ENCODE measurements at regions not wholly inside any gene's neighbourhood (a gene's known extent, or its start where the extent isn't known, plus 50 kb on each side); places are given as distances from the start of the nearest gene placed in this dataset.

DNA sequence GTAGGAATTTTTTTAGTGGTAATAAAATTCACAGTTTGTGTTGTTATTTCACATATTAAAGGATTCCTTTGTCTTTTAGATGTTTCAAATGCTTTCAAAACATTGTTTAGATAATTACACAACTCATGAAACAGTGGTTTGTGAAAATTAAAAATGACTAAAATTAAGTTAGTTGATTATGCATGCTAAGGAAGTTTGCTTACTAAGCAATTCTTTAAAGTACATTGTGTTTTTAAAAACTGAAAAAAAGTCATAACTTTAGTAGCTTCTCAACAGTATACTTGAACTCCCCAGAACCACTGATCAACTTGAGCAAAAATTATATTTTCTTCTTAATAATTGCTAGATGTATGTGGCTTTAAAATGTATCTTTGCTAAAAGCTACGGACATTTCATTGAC, 298.4 kb upstream of the MC4R start:
- Mint-ChIP-seq H3K9me3 (no peaks in the 10 kb centered on the region), H3K27me3 (ENCODE audit: low read depth) (no peaks in the 10 kb centered on the region), H3K4me1 (no peaks in the 10 kb centered on the region), H3K27ac (no peak overlapping the region), H3K36me3 (ENCODE audit: low read depth) (no peaks in the 10 kb centered on the region), H3K4me3 (no peak overlapping the region)
- TF ChIP-seq, protein P1, sequence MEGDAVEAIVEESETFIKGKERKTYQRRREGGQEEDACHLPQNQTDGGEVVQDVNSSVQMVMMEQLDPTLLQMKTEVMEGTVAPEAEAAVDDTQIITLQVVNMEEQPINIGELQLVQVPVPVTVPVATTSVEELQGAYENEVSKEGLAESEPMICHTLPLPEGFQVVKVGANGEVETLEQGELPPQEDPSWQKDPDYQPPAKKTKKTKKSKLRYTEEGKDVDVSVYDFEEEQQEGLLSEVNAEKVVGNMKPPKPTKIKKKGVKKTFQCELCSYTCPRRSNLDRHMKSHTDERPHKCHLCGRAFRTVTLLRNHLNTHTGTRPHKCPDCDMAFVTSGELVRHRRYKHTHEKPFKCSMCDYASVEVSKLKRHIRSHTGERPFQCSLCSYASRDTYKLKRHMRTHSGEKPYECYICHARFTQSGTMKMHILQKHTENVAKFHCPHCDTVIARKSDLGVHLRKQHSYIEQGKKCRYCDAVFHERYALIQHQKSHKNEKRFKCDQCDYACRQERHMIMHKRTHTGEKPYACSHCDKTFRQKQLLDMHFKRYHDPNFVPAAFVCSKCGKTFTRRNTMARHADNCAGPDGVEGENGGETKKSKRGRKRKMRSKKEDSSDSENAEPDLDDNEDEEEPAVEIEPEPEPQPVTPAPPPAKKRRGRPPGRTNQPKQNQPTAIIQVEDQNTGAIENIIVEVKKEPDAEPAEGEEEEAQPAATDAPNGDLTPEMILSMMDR (IDR thresholded peaks at IDR 0.05; ENCODE audit: unreplicated experiment in 3 of 3): no peak

DNA sequence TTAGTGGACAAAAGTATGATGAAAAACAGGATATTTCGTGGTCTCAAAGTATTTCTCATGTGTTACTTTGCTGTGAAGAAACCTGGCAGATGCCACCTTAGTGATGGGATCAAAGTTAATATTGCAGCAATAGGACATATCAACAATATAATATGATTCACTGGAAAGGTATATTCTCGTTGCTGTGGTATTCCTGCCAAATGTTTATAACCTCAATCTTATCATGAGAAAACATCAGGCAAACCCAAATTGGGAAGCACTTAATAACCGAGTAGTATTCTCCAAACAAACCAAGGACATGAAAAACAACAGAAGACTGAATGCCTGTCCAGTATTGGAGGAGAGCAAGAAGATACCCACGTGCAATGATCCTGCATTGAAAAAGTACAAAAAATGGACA, 302.6 kb upstream of the MC4R start:
- H3K4me1 Mint-ChIP-seq: no peaks in the 10 kb centered on the region
- no peak overlapping the region for H3K4me3 Mint-ChIP-seq
- no peaks in the 10 kb centered on the region for H3K9me3 Mint-ChIP-seq
- no peaks in the 10 kb centered on the region for H3K36me3 Mint-ChIP-seq (ENCODE audit: low read depth)
- H3K27ac Mint-ChIP-seq: no peak overlapping the region
- peaks cover 11% of the 10 kb centered on the region for H3K27me3 Mint-ChIP-seq (ENCODE audit: low read depth)
- TF ChIP-seq, protein P1 (IDR thresholded peaks at IDR 0.05; ENCODE audit: unreplicated experiment in 3 of 3): no peak

DNA sequence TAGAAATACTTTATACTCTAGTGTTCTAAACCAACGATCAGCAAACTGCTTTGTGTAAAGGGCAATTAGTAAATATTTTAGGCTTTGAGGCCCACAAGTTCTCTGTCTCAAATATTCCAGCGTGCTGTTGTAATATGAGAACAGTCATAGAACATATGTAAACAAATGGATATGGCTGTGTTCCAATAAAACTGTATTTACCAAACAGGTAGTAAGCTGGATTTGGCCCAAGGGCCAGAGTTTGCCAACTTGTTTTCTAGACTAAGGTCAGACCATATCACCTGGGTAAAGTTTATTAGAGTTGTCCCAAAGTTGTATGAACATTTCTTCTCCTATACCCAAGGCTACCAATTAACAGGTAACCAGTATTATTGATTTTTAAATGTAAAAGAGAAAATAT, 303.2 kb upstream of the MC4R start:
- H3K9me3 Mint-ChIP-seq: no peaks in the 10 kb centered on the region
- H3K4me3 Mint-ChIP-seq: no peak overlapping the region
- no peak overlapping the region for H3K27ac Mint-ChIP-seq
- TF ChIP-seq, protein P1 (IDR thresholded peaks at IDR 0.05; ENCODE audit: unreplicated experiment in 3 of 3): no peak
- peaks cover 11% of the 10 kb centered on the region for H3K27me3 Mint-ChIP-seq (ENCODE audit: low read depth)
- no peaks in the 10 kb centered on the region for H3K4me1 Mint-ChIP-seq
- no peaks in the 10 kb centered on the region for H3K36me3 Mint-ChIP-seq (ENCODE audit: low read depth)

DNA sequence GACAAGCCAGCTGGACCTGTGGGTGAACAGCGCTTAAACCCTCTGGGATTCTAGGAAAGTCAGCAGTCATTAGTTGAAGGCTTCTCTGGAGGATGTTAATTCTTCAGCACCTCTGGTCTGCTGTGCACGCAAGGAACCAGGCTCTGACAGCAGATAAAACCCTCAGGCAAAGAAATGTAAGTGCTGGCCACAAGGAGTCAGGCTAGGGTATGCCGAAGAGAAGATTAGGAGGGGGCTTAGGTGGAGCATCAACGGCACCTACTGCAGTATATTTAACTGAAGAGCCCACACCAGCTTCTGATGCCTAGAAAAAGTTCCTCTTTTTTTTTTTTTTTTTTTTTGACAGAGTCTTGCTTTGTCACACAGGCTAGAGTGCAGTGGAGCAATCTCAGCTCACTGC, 304.2 kb upstream of the MC4R start:
- TF ChIP-seq, protein P1 (IDR thresholded peaks at IDR 0.05; ENCODE audit: unreplicated experiment in 3 of 3): peak in 1 of 3 experiments; percentile 9
- H3K4me3 Mint-ChIP-seq: no peak overlapping the region
- H3K9me3 Mint-ChIP-seq: no peaks in the 10 kb centered on the region
- no peak overlapping the region for H3K27ac Mint-ChIP-seq
- H3K36me3 Mint-ChIP-seq (ENCODE audit: low read depth): no peaks in the 10 kb centered on the region
- H3K27me3 Mint-ChIP-seq (ENCODE audit: low read depth): peaks cover 11% of the 10 kb centered on the region
- H3K4me1 Mint-ChIP-seq: no peaks in the 10 kb centered on the region

- H3K9me3 Mint-ChIP-seq: peaks cover 2% of the 10 kb centered on the region
- TF ChIP-seq, protein P1 (IDR thresholded peaks at IDR 0.05; ENCODE audit: unreplicated experiment in 3 of 3): peak; percentile 60 to 80 (median 79)
Measured at GRCh38 chr18:60684843-60685513, 312.4 kb upstream of the MC4R start.

GRCh38 chr18:60686142-60686541, 313.6 kb upstream of the MC4R start:
- no peak overlapping the region for H3K27ac Mint-ChIP-seq
- H3K4me3 Mint-ChIP-seq: no peak overlapping the region
- peaks cover 2% of the 10 kb centered on the region for H3K9me3 Mint-ChIP-seq
- TF ChIP-seq, protein P1 (IDR thresholded peaks at IDR 0.05; ENCODE audit: unreplicated experiment in 3 of 3): no peak
- H3K4me1 Mint-ChIP-seq: no peaks in the 10 kb centered on the region
- no peaks in the 10 kb centered on the region for H3K36me3 Mint-ChIP-seq (ENCODE audit: low read depth)
- H3K27me3 Mint-ChIP-seq (ENCODE audit: low read depth): peaks cover 10% of the 10 kb centered on the region

More at GRCh38 chr18:60684843-60685513, 312.4 kb upstream of the MC4R start:
- Mint-ChIP-seq H3K27me3 (ENCODE audit: low read depth) (peaks cover 10% of the 10 kb centered on the region), H3K4me3 (no peak overlapping the region), H3K36me3 (ENCODE audit: low read depth) (no peaks in the 10 kb centered on the region), H3K27ac (no peak overlapping the region), H3K4me1 (no peaks in the 10 kb centered on the region)

All from nephron (organoid).